ENCODE measurements at regions not wholly inside any gene's neighbourhood (a gene's known extent, or its start where the extent isn't known, plus 50 kb on each side); places are given as distances from the start of the nearest gene placed in this dataset.

DNA sequence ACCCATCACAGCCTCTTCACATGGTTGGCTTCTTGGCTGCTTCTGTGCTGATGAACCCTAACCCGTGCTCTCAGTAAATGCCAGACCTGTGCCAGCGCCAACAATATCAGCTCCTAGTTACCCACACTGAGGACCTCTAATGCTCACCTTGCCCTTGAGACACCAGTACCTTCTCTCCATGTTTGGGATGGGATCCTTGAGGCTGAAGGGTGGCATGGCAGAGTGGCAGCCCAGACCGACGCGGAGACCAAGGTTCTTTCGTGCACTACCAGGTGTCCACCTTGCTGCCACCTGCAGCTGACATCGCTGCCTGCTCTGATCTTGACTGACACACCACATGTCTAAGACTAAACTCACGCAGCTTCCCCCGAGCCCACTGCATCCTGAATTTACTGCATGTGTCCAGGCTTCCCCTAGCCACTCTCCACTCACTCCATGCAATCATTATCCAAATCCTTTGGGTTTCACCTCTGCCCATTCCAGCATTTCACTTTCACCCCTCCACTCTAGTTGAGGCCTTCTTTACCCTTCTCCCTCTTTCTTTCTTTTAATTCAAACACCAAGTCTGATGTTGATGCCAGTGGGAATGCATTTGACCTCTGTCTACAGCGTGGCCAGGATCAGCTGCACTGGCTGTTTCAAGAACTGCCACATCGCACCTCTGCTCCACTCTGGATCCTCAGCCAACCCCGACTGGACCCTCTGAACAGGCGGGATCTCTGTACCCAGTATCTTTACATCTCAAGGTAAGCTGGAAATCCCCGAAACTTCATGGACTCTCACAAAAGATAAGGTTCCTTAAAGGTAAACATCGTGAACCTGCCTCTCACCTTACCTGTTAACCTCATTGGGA is 294.9 kb downstream of the GLRX3 start:
- no peak for DNase-seq (ENCODE audit: low spot score)

DNA sequence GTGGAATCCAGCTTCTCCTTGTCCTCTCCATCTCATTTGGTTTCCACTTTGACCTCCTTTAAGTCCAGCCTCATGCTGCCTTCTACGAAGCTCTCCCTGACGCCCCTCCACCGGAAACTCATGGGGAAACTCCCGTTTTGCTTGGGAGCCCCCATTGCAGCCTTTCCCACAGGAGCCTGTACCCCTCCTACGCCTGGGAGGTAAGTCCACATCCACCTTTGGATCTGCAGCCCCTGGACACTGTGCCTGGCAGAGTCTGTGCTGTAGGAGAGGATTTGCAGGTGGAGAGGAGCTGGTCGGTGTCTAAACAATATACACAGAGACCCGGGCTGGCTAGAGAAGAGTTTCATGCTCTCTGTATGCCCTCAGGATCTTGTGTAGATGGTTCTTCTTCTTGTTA is 296.1 kb downstream of the GLRX3 start:
- no peak for DNase-seq (ENCODE audit: low spot score)

DNA sequence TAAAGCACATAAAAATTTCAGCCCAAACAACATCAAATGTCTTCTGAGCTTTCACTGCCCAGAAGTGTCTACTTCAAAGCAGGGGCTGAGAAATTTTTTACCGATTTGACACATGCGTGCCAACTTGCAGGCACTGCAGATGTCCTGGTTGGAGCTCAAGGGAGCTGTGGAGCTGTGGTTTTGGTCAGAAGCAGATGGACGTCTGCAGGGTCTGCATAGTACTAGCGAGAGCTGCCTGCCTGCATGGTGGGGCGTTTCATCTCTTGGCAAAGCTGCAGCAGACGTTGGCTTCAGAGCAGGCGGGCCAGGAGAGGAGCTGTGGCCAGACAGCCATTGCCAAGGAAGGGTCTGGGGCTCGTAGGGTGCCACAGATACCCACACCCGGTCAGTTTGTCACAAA is 296.7 kb downstream of the GLRX3 start:
- DNase-seq (ENCODE audit: low spot score): no peak

DNA sequence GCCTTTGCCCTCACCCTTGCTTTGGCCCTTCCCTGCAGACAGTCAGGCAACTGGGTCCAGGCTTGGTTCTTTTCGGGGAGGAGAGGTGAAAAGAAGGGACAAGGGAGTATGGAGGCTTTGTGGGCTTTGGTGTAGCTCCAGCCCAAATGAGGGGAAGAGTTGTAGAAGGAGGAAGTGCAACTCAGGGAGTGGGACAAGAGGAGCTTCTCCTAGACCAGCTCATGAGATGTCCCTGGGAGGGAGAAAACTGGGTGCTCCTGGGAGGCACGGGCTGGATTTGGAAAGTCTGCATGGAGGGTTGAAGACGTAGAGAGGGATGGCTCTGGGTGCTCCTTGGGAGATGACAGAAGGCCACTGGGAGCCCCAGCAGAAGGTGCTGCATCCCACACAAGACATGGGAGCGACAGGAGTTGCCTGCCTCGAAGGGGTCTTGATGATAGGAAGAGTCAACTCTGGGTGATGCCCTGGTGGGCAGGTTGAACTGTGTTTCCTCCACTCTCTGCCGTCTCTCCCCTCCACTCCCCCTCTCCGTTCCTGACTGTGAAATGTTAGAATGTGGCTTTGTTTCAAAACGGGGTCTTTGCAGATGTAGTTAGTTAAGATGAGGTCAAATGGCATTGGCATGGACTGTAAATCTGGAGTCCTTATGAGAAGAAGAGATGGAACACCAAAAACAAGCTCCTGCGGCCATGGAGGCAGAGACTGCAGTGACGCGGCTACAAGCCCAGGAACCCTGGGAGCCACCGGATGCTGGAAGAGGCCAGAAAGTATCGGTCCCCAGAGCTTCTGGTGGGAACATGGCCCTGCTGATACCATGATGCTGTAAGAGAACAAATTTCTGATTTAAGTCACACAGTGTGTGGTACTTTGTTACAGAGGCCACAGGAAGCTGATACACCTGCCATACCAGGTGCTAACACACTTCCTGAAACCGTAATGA is 298.5 kb downstream of the GLRX3 start:
- no peak for DNase-seq (ENCODE audit: low spot score)

DNA sequence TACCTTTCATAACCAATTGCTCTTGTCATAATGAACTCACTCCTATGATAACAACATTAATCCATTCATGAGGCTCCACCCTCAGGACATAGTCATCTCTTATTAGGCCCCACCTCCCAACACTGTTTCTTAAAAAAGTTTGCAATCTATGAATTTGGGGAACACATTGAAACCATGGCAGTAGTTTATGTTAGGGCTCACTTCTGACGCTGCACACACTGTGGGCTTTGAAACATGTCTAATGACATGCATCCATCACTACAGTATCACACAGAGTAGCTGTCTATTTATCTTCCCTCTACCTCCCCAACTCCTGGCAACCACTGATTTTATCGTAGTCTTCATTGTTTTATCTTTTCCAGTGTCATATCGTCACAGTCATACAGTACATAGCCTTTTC is 299.8 kb downstream of the GLRX3 start:
- no peak for DNase-seq (ENCODE audit: low spot score)

DNA sequence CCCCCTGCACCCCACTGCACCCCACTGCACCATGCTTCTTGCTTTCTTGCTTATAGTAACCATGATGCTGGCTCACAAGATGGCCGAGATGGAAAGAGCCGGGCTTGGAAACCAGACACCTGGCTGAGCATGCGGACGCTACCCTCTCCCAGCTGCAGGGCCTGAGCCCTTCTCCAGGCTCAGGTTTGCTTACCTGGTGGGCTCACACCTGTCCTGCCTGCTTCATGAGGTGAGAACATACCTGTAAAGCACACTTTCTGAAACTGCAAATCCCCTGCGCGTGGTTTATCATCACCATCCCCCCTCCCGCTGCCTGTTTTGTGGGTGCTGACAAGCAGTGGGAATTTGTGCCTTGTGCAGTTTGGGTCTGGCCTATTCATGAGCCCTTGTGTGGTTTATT is 302.7 kb downstream of the GLRX3 start:
- DNase-seq (ENCODE audit: low spot score): no peak

DNA sequence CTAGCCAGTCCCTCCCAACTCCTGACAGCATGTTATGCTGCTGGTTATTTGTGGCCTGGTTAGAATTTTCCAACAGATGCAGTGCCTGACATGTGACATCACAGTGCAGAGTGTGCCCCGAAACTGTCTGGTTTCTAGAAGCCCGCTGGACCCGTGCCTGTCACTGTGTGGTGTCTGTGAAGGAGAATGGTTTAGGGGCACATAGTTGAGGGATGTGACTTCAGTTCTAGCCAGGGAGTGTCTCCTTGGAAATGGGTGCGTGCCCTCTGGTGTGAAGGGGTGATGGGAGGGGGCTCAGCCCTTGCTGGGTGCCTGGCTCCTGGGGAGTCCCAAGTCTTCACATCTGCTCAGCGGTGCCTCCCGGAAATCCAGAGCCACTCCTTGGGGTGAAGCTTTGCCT is 303.6 kb downstream of the GLRX3 start:
- no peak for DNase-seq (ENCODE audit: low spot score)

DNA sequence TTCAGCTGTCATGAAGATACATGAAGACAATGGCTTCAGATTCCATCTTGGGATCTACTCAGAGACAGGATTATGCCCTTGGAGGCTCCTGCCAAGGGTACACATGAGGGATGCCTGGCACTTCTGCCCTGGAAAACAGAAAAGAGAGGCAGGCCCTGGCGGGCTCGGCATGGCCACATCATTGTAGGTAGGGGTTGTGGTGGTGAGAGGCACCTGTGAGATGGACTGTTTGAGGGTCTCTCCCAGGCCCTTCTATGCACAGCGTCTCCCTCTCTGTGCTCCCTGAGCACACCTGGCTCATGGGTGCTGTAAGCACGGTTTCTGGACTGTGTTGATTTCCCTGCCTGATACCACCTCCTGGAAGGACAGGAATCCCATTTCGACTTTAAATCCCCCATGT is 304.3 kb downstream of the GLRX3 start:
- no peak for DNase-seq (ENCODE audit: low spot score)

DNA sequence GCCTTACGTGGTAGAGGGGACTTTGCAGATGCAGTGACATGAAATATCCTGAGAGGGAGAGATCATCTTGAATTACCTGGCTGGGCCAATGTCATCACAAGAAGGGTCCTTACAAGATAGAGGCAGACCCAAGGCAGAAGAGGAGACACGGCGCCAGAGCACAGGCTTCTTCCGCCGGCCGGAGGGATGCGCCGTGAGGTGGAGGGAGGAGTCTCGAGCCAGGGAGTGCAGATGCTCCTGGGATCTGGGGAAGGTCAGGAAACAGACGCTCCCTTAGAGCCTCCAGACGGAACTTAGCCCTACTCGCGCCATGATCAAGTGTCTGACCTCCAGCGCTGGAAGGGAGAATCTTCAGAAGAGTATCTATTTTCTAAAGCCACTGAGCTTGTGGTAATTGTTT is 304.8 kb downstream of the GLRX3 start:
- no peak for DNase-seq (ENCODE audit: low spot score)

DNA sequence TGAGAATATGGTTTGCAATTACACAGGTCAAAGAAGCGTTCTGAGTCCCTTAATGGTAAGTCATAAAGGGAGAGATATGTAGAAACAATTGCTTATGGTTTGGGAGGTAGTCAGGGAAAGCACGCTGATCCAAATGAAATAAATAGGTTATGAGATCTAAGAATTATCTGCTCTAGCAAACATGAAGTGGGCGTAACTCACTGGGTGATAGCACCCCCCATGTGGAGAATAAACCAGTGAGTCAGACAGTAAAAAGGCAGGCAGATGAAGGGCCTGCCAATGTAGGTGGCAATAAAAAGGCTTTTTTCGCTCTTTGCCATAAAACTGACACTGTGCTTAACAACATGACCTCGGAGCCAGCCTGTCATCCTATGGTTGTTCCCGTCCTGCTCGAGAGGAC is 306.9 kb downstream of the GLRX3 start:
- no peak for DNase-seq (ENCODE audit: low spot score)

DNA sequence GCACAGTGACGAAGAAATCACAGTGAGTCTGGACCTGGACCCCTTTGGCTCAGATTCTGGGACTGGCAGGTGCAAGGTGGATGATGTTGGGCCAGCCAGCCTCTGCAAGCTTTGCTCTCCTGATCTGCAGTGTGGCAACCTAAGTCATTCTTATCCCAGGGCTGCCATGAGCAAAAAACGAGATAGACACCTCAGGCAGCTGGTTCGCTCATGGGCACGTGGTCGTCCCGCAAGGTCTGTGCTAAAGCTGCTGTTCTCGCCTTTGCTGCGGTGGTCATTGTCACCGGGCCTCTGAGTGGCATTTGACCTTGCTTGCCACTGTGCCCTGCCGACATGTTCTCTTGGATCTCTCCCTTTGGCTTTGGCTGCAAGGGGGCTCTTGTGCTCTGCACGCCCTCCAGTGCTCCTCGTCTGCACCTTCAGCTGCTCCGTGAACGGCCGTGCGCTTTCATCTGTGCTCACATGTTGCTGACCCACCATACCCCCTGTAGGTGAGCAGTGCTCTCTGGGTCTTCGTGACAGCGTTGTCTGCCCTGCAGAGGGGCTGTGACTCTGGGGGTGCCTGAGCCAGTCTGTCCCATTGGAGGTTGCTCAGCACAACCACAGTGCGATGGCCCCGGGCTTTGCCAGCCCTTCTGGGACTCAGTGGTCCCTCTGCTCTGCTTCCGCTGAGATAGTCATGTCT is 317.0 kb downstream of the GLRX3 start:
- no peak for DNase-seq (ENCODE audit: low spot score)

DNA sequence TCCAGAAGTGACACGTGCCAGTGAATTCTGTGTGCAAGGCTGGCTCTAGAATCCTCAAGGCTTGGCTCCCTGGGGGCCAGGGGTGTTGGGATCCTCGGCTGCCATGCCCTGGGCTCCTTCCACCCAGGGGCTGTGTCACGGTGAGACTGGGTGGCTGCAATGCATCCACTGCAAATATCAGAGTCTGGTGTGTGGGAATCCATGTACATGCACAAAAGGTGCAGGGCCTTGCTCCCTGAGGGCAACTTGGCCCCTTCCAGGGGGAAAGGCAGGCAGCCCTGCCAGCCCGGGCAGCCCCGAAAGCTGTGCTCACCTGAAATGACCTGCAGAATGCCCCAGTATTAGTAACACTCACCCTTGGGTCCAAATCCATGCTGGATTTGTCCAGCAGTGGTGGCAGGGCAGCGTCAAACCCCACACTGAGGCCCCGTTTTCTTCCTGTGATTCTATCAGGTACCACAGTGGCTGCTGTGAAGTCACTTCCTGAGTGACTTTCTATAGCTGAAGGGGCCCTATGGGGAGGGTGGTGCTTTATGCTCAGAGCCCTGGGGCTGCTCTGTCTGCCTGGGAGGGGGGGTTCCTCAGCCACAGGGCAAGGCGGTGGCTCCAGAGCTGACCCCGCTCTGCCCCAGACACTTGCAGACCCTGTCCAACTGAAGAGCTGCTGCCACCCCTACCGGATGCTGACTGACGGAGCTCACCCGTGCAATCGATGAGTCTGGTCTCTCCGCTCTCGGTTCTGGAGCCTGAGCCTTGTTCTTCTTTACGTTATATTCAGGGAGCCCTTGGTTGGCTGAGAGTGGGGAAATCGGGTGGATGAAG is 317.7 kb downstream of the GLRX3 start:
- no peak for DNase-seq (ENCODE audit: low spot score)

DNA sequence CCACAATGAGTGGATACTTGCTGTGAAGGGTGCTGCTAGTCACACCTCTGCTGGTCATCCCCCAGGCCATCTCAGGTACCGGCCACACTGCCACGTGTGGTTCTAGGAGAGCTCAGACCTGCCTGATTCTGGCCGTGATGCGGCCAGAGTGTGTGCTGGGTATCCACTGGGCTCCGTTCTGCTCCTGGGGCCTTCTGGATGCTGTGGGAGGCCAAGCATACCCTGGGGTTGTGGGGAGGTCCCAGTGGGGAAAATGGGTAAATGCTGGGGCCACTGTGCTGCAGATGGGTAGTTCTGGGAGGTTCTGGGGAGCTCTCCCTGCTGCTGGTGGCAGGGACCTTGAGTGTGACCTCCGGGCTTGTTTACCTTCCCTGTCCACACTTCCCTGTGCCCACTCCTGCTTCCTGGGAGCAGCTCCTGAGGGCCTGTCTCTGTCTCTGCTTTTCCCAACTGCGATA is 318.4 kb downstream of the GLRX3 start:
- no peak for DNase-seq (ENCODE audit: low spot score)

DNA sequence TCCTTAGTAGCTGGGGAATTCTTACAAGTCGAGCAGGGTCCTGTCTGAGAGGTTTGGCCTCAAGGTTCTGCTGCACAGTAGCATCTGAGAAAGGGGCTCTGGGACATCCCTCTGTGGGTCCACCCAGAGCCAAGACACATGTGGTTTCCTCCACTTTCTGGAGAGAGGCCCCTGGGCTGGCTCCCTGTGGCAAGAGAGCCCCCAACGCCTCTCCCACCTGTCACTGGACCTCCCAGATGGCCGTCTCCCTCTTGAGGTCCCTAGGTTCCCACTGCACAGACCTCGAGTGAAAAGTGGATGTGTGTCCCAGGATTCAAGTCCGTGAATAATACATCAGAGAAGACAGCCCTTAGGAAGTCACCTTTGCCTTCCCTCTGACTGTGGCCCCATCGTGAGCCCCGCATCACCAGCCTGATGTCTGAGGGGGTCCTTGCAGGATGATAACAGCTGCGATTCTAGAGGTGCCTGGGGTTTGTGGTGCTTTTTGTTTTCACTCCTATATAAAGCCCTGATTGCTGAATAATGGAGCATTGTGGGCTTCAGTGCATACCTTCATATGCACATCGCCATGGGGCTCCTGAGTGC is 319.0 kb downstream of the GLRX3 start:
- DNase-seq (ENCODE audit: low spot score): no peak

DNA sequence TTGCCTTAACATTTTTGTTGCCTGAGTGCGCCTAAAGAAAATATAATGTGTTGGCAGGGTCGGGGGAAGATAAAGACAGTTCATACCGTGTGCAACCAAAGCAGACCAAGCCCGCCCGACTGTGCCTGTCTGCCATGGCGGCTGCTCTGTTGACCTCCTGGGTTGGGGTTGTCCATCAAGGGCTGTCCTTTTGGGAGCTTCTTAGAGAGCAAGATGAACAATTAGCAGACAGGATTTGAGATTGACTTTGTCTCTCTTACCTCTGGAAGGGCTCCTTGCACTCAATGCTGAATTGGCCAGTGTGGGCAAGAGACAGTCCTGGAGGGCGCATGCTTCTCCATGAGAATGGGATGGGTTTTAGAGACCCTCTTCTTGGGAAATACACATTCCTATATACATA is 319.6 kb downstream of the GLRX3 start:
- DNase-seq (ENCODE audit: low spot score): no peak

DNA sequence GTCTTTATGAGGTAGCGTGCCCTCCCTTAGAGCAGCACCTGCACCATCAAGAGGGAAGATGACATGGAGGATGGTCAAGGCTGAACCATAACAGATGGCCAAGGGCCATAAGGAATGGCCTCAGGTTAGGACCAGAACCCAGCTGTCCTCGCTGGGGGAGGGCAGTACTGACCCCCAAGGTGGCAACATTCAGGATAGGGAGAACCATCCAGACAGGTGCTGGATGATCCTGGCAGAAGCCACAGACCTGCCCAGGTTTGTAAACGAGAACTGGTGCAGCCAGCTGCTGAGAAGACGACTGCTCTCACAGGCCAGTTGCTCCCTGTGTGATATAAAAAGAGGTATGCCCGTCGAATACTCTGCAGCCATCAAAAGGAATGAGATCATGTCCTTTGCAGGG is 320.4 kb downstream of the GLRX3 start:
- DNase-seq (ENCODE audit: low spot score): no peak

DNA sequence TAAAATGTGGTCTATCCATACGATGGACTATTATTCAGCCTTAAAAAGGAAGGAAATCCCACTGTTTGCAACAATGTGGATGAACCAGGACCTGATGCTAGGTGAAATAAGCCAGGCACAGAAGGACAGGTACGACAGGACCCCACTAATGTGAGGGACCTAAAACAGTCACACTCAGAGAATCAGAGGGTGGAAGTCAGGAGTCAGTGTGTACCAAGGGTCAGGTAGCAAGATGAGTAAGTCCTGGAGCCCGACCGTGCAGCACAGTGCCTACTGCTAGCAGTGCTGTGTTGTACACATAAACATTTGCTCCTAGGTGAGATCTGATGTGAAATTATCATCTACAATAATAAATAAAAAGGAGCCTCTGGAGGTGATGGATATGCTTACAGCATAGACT is 322.3 kb downstream of the GLRX3 start:
- no peak for DNase-seq (ENCODE audit: low spot score)

DNA sequence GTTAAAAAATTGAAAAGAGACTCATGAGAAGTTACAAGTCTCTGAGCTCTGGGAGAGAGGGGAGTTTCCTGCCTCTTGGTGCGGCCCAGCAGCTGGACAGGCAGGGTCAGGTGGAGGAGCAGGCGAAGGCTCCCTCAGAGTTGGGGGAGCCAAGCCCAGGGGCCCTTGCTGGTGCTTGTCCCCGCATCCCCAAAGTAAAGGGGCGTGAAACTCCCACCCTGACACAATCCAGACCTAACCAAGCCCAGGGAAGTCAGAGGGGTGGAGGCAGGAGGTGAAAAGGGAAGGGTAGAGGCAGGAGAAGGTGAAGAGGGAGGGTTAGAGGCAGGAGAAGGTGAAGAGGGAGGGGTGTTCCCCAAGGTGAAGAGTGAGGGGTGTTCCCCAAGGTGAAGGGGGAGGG is 322.8 kb downstream of the GLRX3 start:
- DNase-seq (ENCODE audit: low spot score): no peak

DNA sequence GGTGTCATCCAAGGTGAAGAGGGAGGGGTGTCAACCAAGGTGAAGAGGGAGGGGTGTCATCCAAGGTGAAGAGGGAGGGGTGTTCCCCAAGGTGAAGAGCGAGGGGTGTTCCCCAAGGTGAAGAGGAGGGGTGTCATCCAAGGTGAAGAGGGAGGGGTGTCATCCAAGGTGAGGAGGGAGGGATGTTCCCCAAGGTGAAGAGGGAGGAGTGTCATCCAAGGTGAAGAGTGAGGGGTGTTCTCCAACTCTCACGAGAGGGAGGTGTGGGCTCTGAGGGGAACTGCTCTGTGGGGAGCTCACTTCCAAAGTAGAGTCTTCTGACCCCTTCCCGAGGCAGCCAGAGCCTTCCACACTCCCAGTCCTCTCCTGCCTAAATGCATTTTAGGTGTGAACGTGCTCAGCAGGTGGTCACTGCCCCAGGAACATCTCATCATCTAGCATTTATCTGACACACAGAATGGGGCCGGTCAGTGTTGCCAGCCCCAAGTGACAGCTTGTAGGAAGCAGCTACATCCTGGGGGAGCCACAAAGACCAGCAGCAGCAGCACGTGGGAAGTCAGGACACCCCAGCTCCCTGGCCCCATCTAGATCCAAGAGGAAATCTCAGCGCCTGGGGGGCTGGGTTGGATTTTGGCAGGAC is 323.8 kb downstream of the GLRX3 start:
- no peak for DNase-seq (ENCODE audit: low spot score)

DNA sequence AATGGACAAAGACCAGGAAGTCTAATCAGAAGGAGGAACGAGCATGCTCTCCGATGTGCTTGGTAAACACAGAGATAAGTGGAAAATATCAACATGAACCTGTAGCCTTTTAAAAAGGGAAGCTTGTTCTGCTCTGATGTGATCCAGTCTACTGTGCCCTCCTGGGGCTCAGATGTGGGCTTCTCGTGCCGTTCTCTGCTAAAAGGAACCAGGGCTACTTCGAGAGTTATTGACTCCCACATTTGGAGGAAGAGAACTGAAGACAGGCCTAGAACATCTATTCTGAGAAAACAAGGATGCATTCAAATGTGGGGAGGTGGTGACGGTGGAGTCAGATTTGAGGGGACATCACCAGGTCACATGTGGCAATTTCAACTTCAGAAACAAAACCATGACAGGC is 325.4 kb downstream of the GLRX3 start:
- DNase-seq (ENCODE audit: low spot score): no peak
